KMS-11 (cell line): ENCODE measurements at regions not wholly inside any gene's neighbourhood (a gene's known extent, or its start where the extent isn't known, plus 50 kb on each side); places are given as distances from the start of the nearest gene placed in this dataset.

Source experiments
- H2AFZ ChIP-seq: fragments of 200-600 bp; sonication (generic); 2 replicates; pipeline ENCODE4 v1.6.1; 2016; ENCODE audit warnings: antibody characterized with exemption, mixed run types, low read depth
- H3K27ac ChIP-seq: fragments of 200-600 bp; sonication (generic); 2 replicates; pipeline ENCODE4 v1.6.1; 2016; ENCODE audit warnings: mild to moderate bottlenecking, mixed run types
- H3K27me3 ChIP-seq: fragments of 200-600 bp; sonication (generic); 2 replicates; pipeline ENCODE4 v1.6.1; 2017; ENCODE audit warnings: mild to moderate bottlenecking, low read depth, mixed run types, moderate library complexity; ENCODE audit not compliant: insufficient read depth
- H3K36me3 ChIP-seq: fragments of 200-600 bp; sonication (generic); 2 replicates; pipeline ENCODE4 v1.6.1; 2017; ENCODE audit warnings: mild to moderate bottlenecking, mixed run types; ENCODE audit not compliant: insufficient read depth
- H3K4me1 ChIP-seq: fragments of 200-600 bp; sonication (generic); 2 replicates; pipeline ENCODE4 v1.6.1; 2016; ENCODE audit warnings: mild to moderate bottlenecking, low read depth, mixed run types; ENCODE audit not compliant: poor library complexity, severe bottlenecking
- H3K4me2 ChIP-seq: fragments of 200-600 bp; sonication (generic); 2 replicates; pipeline ENCODE4 v1.7.0; 2016; ENCODE audit warnings: mild to moderate bottlenecking, mixed run types
- H3K4me3 ChIP-seq: fragments of 200-600 bp; sonication (generic); IDR thresholded peaks from 2 replicates; pipeline ENCODE4 v1.6.1; 2017; ENCODE audit warnings: low read depth, low read length, mixed read lengths; ENCODE audit not compliant: insufficient read depth
- H3K79me2 ChIP-seq: fragments of 200-600 bp; sonication (generic); 2 replicates; pipeline ENCODE4 v1.6.1; 2016; ENCODE audit warnings: low read depth, mixed run types; ENCODE audit not compliant: insufficient read depth
- H3K9ac ChIP-seq: fragments of 200-600 bp; sonication (generic); 2 replicates; pipeline ENCODE4 v1.6.1; 2016; ENCODE audit warnings: mild to moderate bottlenecking, mixed run types
- H4K20me1 ChIP-seq: fragments of 200-600 bp; sonication (generic); 2 replicates; pipeline ENCODE4 v1.6.1; 2016; ENCODE audit warnings: mild to moderate bottlenecking, mixed run types; ENCODE audit not compliant: insufficient read depth
- TF ChIP-seq, protein P1 (sequence below): fragments of 200-600 bp; sonication (generic); conservative IDR thresholded peaks from 2 replicates; pipeline ENCODE4 v1.6.1; 2017; ENCODE audit warnings: low read depth, mild to moderate bottlenecking, antibody characterized with exemption, low read length, moderate library complexity, mixed read lengths

DNA sequence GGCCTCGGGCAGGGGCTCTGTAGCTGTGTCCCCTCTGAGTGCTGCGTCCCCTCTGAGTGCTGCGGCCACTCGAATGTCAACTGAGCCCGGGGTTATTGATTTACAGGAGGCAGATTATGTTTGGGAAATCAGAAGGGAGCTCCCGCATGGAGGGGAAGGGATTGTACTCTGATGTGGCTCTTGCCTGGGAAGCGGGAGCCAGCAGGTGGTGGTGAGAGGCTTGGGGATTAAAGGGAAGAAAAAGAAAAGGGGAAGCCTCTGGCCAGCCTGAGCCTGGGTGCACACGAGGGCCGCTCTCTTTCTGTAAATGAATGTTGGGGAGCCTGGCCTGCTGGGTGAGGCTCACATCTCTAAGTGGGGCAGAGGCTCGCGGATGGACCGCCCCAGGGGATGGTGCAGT, 143.7 kb downstream of the AACS start:
- Histone ChIP-seq H3K9ac (no peak overlapping the region), H3K4me1 (no peaks in the 10 kb centered on the region), H3K4me2 (no peak overlapping the region), H3K27ac (no peak overlapping the region), H4K20me1 (no peaks in the 10 kb centered on the region), H3K27me3 (no peaks in the 10 kb centered on the region), H3K79me2 (no peaks in the 10 kb centered on the region), H3K4me3 (no peak overlapping the region), H2AFZ (no peak overlapping the region), H3K36me3 (no peaks in the 10 kb centered on the region)
- TF ChIP-seq, protein P1, sequence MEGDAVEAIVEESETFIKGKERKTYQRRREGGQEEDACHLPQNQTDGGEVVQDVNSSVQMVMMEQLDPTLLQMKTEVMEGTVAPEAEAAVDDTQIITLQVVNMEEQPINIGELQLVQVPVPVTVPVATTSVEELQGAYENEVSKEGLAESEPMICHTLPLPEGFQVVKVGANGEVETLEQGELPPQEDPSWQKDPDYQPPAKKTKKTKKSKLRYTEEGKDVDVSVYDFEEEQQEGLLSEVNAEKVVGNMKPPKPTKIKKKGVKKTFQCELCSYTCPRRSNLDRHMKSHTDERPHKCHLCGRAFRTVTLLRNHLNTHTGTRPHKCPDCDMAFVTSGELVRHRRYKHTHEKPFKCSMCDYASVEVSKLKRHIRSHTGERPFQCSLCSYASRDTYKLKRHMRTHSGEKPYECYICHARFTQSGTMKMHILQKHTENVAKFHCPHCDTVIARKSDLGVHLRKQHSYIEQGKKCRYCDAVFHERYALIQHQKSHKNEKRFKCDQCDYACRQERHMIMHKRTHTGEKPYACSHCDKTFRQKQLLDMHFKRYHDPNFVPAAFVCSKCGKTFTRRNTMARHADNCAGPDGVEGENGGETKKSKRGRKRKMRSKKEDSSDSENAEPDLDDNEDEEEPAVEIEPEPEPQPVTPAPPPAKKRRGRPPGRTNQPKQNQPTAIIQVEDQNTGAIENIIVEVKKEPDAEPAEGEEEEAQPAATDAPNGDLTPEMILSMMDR = no peak

GRCh38 chr12:125210104-125210755, 145.0 kb downstream of the AACS start:
- H3K4me2 ChIP-seq = no peak overlapping the region
- TF ChIP-seq, protein P1 = no peak

GRCh38 chr12:125211464-125211863, 146.2 kb downstream of the AACS start:
- Histone ChIP-seq H3K27ac (no peak overlapping the region), H3K9ac (no peak overlapping the region), H3K4me2 (no peak overlapping the region), H3K79me2 (no peaks in the 10 kb centered on the region), H2AFZ (no peak overlapping the region), H3K27me3 (no peaks in the 10 kb centered on the region), H3K4me1 (no peaks in the 10 kb centered on the region), H3K36me3 (no peaks in the 10 kb centered on the region), H3K4me3 (no peak overlapping the region), H4K20me1 (no peaks in the 10 kb centered on the region)
- TF ChIP-seq, protein P1 = no peak

More at GRCh38 chr12:125210104-125210755, 145.0 kb downstream of the AACS start:
- Histone ChIP-seq H3K27me3 (no peaks in the 10 kb centered on the region), H3K9ac (no peak overlapping the region), H3K36me3 (no peaks in the 10 kb centered on the region), H3K79me2 (no peaks in the 10 kb centered on the region), H4K20me1 (no peaks in the 10 kb centered on the region), H3K4me1 (no peaks in the 10 kb centered on the region), H3K4me3 (no peak overlapping the region), H3K27ac (no peak overlapping the region), H2AFZ (no peak overlapping the region)

DNA sequence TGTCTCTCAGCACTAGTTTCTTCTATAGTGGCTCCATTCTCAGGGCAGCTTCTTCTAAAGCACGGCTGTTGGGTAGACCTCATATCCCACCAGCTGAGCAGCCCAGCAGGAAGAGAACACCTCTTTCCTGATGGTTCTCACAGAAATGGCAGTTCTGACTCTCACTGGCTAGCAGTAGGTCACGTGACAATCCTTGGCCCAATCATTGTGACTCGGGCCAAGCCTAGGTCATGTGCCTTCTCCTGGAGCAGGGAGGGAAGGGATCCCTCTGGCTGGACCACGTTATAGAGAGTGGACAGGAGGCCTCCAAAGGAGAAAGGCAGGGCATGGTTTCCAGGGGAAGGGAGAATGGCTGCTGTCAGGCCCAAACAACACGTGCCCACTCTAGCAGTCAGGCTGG, 149.1 kb downstream of the AACS start:
- no peak overlapping the region for H3K27ac ChIP-seq
- H3K4me1 ChIP-seq = no peaks in the 10 kb centered on the region
- H3K27me3 ChIP-seq = no peaks in the 10 kb centered on the region
- no peaks in the 10 kb centered on the region for H3K79me2 ChIP-seq
- H3K36me3 ChIP-seq = no peaks in the 10 kb centered on the region
- no peak overlapping the region for H3K9ac ChIP-seq
- H3K4me3 ChIP-seq = no peak overlapping the region
- TF ChIP-seq, protein P1 = no peak
- H4K20me1 ChIP-seq = no peaks in the 10 kb centered on the region
- no peak overlapping the region for H2AFZ ChIP-seq
- no peak overlapping the region for H3K4me2 ChIP-seq
